SK-N-SH (cell line): ENCODE measurements at regions not wholly inside any gene's neighbourhood (a gene's known extent, or its start where the extent isn't known, plus 50 kb on each side); places are given as distances from the start of the nearest gene placed in this dataset.
"Not testable (repeated sequence)": the region's sequence is repeated elsewhere in the genome, so short reads cannot be mapped to it uniquely, and the experiment has no call there.

Source experiments
- CTCF ChIA-PET: fragments of 300-600, 350-600 bp; formaldehyde crosslinking; extraction: SDS; loops from one replicate; lab custom pipeline; 2021; lab: Yijun Ruan, JAX
- POLR2A ChIA-PET: fragments of 350-600 bp; sonication (Branson Sonifier 250); formaldehyde crosslinking; extraction: SDS; loops from one replicate; lab custom pipeline; 2020; ENCODE audit warnings: antibody characterized with exemption, inconsistent platforms; lab: Yijun Ruan, JAX
- DNase-seq: peaks from one replicate; pipeline ENCODE4 v3.0.0; 2012
- H2AFZ ChIP-seq: fragments of 200-600 bp; sonication (generic); 2 replicates; pipeline ENCODE4 v1.8.1; 2016; ENCODE audit warnings: antibody characterized with exemption, mild to moderate bottlenecking, low read depth
- H3F3A ChIP-seq: fragments of 200-600 bp; sonication (generic); replicated peaks from 2 replicates; pipeline ENCODE3; 2016; ENCODE audit warnings: antibody characterized with exemption, mild to moderate bottlenecking; ENCODE audit not compliant: insufficient read depth
- H3K27ac ChIP-seq, 2 experiments: fragments of 200-500 bp in 1 of 2; fragments of 200-600 bp in 1 of 2; sonication (Bioruptor generic) in 1 of 2; sonication (generic), shearing (Covaris generic) in 1 of 2; 2 replicates each; pipeline versions ENCODE4 v1.5.1 to v1.6.1; 2014 to 2016; ENCODE audit warnings: low read depth in 2 of 2, inconsistent platforms in 1 of 2, low read length in 1 of 2, mild to moderate bottlenecking in 1 of 2, mixed read lengths in 1 of 2
- H3K27me3 ChIP-seq: fragments of 200-600 bp; sonication (generic), shearing (Covaris generic); 2 replicates; pipeline ENCODE4 v1.6.1; 2016; ENCODE audit warnings: mixed run types; ENCODE audit not compliant: insufficient read depth
- H3K36me3 ChIP-seq, 2 experiments: fragments of 200-500 bp in 1 of 2; fragments of 200-600 bp in 1 of 2; sonication (Bioruptor generic) in 1 of 2; sonication (generic) in 1 of 2; replicated peaks in 1 of 2; 2 replicates each; pipeline versions ENCODE3 to v1.5.1; 2014 to 2016; ENCODE audit warnings: low read length in 1 of 2, mild to moderate bottlenecking in 1 of 2; ENCODE audit not compliant: insufficient read depth in 2 of 2, control insufficient read depth in 1 of 2
- H3K4me1 ChIP-seq, 2 experiments: fragments of 200-500 bp in 1 of 2; fragments of 200-600 bp in 1 of 2; sonication (Bioruptor generic) in 1 of 2; sonication (generic), shearing (Covaris generic) in 1 of 2; 2 replicates each; pipeline versions ENCODE4 v1.5.1 to v1.6.1; 2014 to 2016; ENCODE audit warnings: low read depth in 1 of 2, low read length in 1 of 2, mixed run types in 1 of 2; ENCODE audit not compliant: insufficient read depth in 2 of 2, control insufficient read depth in 1 of 2
- H3K4me2 ChIP-seq: fragments of 200-600 bp; sonication (generic), shearing (Covaris generic); 2 replicates; pipeline ENCODE4 v1.6.1; 2017; ENCODE audit warnings: mixed run types
- H3K4me3 ChIP-seq, 2 experiments: fragments of 200-500 bp in 1 of 2; fragments of 200-600 bp in 1 of 2; sonication (Bioruptor generic) in 1 of 2; sonication (generic), shearing (Covaris generic) in 1 of 2; 2 replicates each; pipeline versions ENCODE4 v1.5.1 to v1.8.1; 2014 to 2016; ENCODE audit warnings: low read depth in 2 of 2, inconsistent platforms in 1 of 2, low read length in 1 of 2, mild to moderate bottlenecking in 1 of 2, mixed read lengths in 1 of 2, moderate library complexity in 1 of 2
- H3K79me2 ChIP-seq: fragments of 200-600 bp; sonication (generic); 2 replicates; pipeline ENCODE4 v1.8.1; 2017; ENCODE audit warnings: mild to moderate bottlenecking; ENCODE audit not compliant: insufficient read depth
- H3K9ac ChIP-seq: fragments of 200-600 bp; sonication (generic); 2 replicates; pipeline ENCODE4 v1.6.1; 2017; ENCODE audit warnings: mixed run types
- H3K9me2 ChIP-seq: fragments of 200-600 bp; sonication (generic); 2 replicates; pipeline ENCODE4 v1.6.1; 2017; ENCODE audit warnings: mixed run types
- H3K9me3 ChIP-seq: fragments of 200-600 bp; sonication (generic); 2 replicates; pipeline ENCODE4 v1.6.1; 2017; ENCODE audit warnings: mixed run types, mild to moderate bottlenecking, moderate library complexity
- H4K20me1 ChIP-seq: fragments of 200-600 bp; sonication (generic); 2 replicates; pipeline ENCODE4 v1.6.1; 2017; ENCODE audit warnings: mild to moderate bottlenecking, mixed run types; ENCODE audit not compliant: insufficient read depth
- CHD2 ChIP-seq: fragments of 150-350 bp; IDR thresholded peaks from 2 replicates; pipeline ENCODE4 v1.6.1; 2018; ENCODE audit warnings: low read length; ENCODE audit not compliant: partially characterized antibody
- ELF1 ChIP-seq: IDR thresholded peaks from 2 replicates; pipeline ENCODE4 v1.4.0; 2012
- EZH2phosphoT487 ChIP-seq: fragments of 200-600 bp; sonication (generic); IDR thresholded peaks from 2 replicates; pipeline ENCODE4 v1.6.1; 2017; ENCODE audit warnings: low read depth, mixed run types, mild to moderate bottlenecking, antibody characterized with exemption, moderate library complexity, borderline replicate concordance
- FOSL2 ChIP-seq: IDR thresholded peaks from 2 replicates; pipeline ENCODE4 v1.4.0; 2012; ENCODE audit warnings: low read depth, mild to moderate bottlenecking, moderate library complexity, borderline replicate concordance
- FOXJ3 ChIP-seq: sonication (generic); formaldehyde crosslinking; IDR thresholded peaks from 2 replicates; pipeline ENCODE4 v1.5.1; 2020; ENCODE audit warnings: mild to moderate bottlenecking, missing genetic modification reagents
- GABPA ChIP-seq: IDR thresholded peaks from 2 replicates; pipeline ENCODE4 v1.4.0; 2012; ENCODE audit warnings: low read depth, mild to moderate bottlenecking
- PBX3 ChIP-seq: IDR thresholded peaks from 2 replicates; pipeline ENCODE4; 2012
- WGBS: methylation state at CpG from one replicate; pipeline ENCODE4 v1.1.6; 2017; ENCODE audit warnings: low lambda C conversion rate; 5-methylcytosine and 5-hydroxymethylcytosine counted together
- TF ChIP-seq, protein P1 (sequence below): fragments of 150-350 bp; IDR thresholded peaks from 2 replicates; pipeline ENCODE4 v1.6.1; 2016; ENCODE audit warnings: mild to moderate bottlenecking, low read depth, low read length
- TF ChIP-seq, protein P2 (sequence below): IDR thresholded peaks from 2 replicates; pipeline ENCODE4 v1.6.1; 2012; ENCODE audit warnings: mild to moderate bottlenecking, low read depth, low read length, moderate library complexity
- TF ChIP-seq, protein P3 (sequence below): IDR thresholded peaks from 2 replicates; pipeline ENCODE4 v1.4.0; 2012; ENCODE audit warnings: low read depth

GRCh38 chr17:70388326-70388725, 219.0 kb downstream of the KCNJ2 start:
- Histone ChIP-seq H3K9me2 (no peaks in the 10 kb centered on the region), H3K27me3 (no peaks in the 10 kb centered on the region), H3K4me3 (no peak overlapping the region), H3K79me2 (no peaks in the 10 kb centered on the region), H3F3A (no peaks in the 10 kb centered on the region), H3K9ac (no peak overlapping the region), H3K4me1 (no peaks in the 10 kb centered on the region; a peak in 2 of 4 replicates), H3K36me3 (no peaks in the 10 kb centered on the region), H2AFZ (no peak overlapping the region), H3K9me3 (no peaks in the 10 kb centered on the region), H4K20me1 (no peaks in the 10 kb centered on the region), H3K27ac (no peak overlapping the region), H3K4me2 (no peak overlapping the region)
- no peak for TF ChIP-seq GABPA
- no peak for TF ChIP-seq FOXJ3 (CRISPR knock-in tag)
- TF ChIP-seq, protein P1, sequence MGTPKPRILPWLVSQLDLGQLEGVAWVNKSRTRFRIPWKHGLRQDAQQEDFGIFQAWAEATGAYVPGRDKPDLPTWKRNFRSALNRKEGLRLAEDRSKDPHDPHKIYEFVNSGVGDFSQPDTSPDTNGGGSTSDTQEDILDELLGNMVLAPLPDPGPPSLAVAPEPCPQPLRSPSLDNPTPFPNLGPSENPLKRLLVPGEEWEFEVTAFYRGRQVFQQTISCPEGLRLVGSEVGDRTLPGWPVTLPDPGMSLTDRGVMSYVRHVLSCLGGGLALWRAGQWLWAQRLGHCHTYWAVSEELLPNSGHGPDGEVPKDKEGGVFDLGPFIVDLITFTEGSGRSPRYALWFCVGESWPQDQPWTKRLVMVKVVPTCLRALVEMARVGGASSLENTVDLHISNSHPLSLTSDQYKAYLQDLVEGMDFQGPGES: no peak
- TF ChIP-seq PBX3: no peak
- no peak for TF ChIP-seq ELF1
- no peak for TF ChIP-seq FOSL2
- no peak for TF ChIP-seq CHD2
- TF ChIP-seq EZH2phosphoT487: no peak
- TF ChIP-seq, protein P2, sequence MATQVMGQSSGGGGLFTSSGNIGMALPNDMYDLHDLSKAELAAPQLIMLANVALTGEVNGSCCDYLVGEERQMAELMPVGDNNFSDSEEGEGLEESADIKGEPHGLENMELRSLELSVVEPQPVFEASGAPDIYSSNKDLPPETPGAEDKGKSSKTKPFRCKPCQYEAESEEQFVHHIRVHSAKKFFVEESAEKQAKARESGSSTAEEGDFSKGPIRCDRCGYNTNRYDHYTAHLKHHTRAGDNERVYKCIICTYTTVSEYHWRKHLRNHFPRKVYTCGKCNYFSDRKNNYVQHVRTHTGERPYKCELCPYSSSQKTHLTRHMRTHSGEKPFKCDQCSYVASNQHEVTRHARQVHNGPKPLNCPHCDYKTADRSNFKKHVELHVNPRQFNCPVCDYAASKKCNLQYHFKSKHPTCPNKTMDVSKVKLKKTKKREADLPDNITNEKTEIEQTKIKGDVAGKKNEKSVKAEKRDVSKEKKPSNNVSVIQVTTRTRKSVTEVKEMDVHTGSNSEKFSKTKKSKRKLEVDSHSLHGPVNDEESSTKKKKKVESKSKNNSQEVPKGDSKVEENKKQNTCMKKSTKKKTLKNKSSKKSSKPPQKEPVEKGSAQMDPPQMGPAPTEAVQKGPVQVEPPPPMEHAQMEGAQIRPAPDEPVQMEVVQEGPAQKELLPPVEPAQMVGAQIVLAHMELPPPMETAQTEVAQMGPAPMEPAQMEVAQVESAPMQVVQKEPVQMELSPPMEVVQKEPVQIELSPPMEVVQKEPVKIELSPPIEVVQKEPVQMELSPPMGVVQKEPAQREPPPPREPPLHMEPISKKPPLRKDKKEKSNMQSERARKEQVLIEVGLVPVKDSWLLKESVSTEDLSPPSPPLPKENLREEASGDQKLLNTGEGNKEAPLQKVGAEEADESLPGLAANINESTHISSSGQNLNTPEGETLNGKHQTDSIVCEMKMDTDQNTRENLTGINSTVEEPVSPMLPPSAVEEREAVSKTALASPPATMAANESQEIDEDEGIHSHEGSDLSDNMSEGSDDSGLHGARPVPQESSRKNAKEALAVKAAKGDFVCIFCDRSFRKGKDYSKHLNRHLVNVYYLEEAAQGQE: no peak
- TF ChIP-seq, protein P3, sequence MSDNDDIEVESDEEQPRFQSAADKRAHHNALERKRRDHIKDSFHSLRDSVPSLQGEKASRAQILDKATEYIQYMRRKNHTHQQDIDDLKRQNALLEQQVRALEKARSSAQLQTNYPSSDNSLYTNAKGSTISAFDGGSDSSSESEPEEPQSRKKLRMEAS: no peak
- DNase-seq: no peak
- CTCF ChIA-PET: interaction anchor here (1.0 kb wide), 1 partner anchor 67 kb away, joined by 3 read pairs; no protein-coding TSS in a partner anchor
- POLR2A ChIA-PET: no interaction called here

- H4K20me1 ChIP-seq, H3K4me2 ChIP-seq, CTCF ChIA-PET, DNase-seq, H3K9me3 ChIP-seq, H3K4me1 ChIP-seq, H3K79me2 ChIP-seq, H3K36me3 ChIP-seq, H3F3A ChIP-seq, H3K9me2 ChIP-seq, H3K27me3 ChIP-seq, H3K4me3 ChIP-seq, H3K27ac ChIP-seq, POLR2A ChIA-PET, H3K9ac ChIP-seq, H2AFZ ChIP-seq: not testable (repeated sequence)
- WGBS: 86% methylated on average over 23 of the region's 23 CpGs
These were observed 220.0 kb downstream of the KCNJ2 start for GRCh38 chr17:70389232-70389757.
